K562 (cell line): ENCODE measurements at regions not wholly inside any gene's neighbourhood (a gene's known extent, or its start where the extent isn't known, plus 50 kb on each side); places are given as distances from the start of the nearest gene placed in this dataset.

Source experiments
- ATAC-seq: fragments of 200-7000 bp; cut with Tn5 transposase; 3 replicates; pipeline ENCODE4 v1.9.1; 2020; ENCODE audit warnings: moderate library complexity
- BruUV-seq: library from RNA; stranded (reverse); fragments of 400-500 nt; replicated peaks from 2 replicates; lab custom pipeline; 2021; lab: Mats Ljungman, UMichigan
- CTCF ChIA-PET: fragments of 300-600 bp; formaldehyde crosslinking; extraction: SDS; loops from one replicate; lab custom pipeline; 2021; ENCODE audit warnings: low intra/inter-chr PET ratio; lab: Yijun Ruan, JAX
- POLR2A ChIA-PET: fragments of 300-600, 350-650 bp; sonication (Branson Sonifier 250); formaldehyde crosslinking; extraction: SDS; loops from one replicate; lab custom pipeline; 2021; ENCODE audit warnings: antibody characterized with exemption, inconsistent platforms; lab: Yijun Ruan, JAX
- DNase-seq, 4 experiments: peaks; one replicate each; pipeline versions ENCODE4 v3.0.0 to v3.0.0-alpha.2; 2011 to 2018; ENCODE audit warnings: low spot score in 3 of 4, mixed read lengths in 3 of 4; ENCODE audit errors: extremely low read depth in 1 of 4
- FAIRE-seq: peaks from 2 replicates; lab custom pipeline; 2011; peaks lifted over from hg19 to GRCh38; lab: Jason Lieb, UNC
- H2AFZ ChIP-seq: 2 replicates; pipeline ENCODE4 v1.6.0; 2011; ENCODE audit warnings: low read depth, low read length, control low read depth, inconsistent platforms
- H3K27ac ChIP-seq: fragments of 200-600 bp; 3 replicates; pipeline ENCODE4 v1.8.0; 2011; ENCODE audit warnings: low read depth, mild to moderate bottlenecking, control low read depth, inconsistent platforms, low read length, moderate library complexity, mixed read lengths; ENCODE audit errors: extremely low read depth
- H3K27me3 ChIP-seq, 2 experiments: fragments of 300-600 bp in 1 of 2; 2 replicates in 1 of 2; 3 replicates in 1 of 2; pipeline versions ENCODE4 v1.6.0 to v1.8.0; 2011; ENCODE audit warnings: inconsistent platforms in 2 of 2, low read length in 2 of 2, mild to moderate bottlenecking in 1 of 2, mixed read lengths in 1 of 2, moderate library complexity in 1 of 2; ENCODE audit not compliant: control insufficient read depth in 2 of 2, insufficient read depth in 2 of 2
- H3K36me3 ChIP-seq: fragments of 300-600 bp; 3 replicates; pipeline ENCODE4 v1.8.0; 2011; ENCODE audit warnings: mild to moderate bottlenecking, low read length, inconsistent platforms; ENCODE audit not compliant: control insufficient read depth, insufficient read depth
- H3K4me1 ChIP-seq, 2 experiments: fragments of 200-600 bp in 1 of 2; replicated peaks in 1 of 2; 2 replicates in 1 of 2; 3 replicates in 1 of 2; pipeline versions ENCODE4 v1.5.1 to v1.8.0; 2011; ENCODE audit warnings: inconsistent platforms in 2 of 2, low read length in 2 of 2, mild to moderate bottlenecking in 1 of 2, mixed read lengths in 1 of 2, moderate library complexity in 1 of 2; ENCODE audit not compliant: control insufficient read depth in 2 of 2, insufficient read depth in 2 of 2
- H3K4me2 ChIP-seq: 2 replicates; pipeline ENCODE4 v1.6.1; 2011; ENCODE audit warnings: low read length, control low read depth, inconsistent platforms, mixed read lengths; ENCODE audit not compliant: insufficient read depth
- H3K4me3 ChIP-seq: fragments of 200-600 bp; sonication (generic), shearing (Covaris generic); 2 replicates; pipeline ENCODE4 v1.5.1; 2016; ENCODE audit warnings: control low read depth, inconsistent platforms
- H3K79me2 ChIP-seq: fragments of 200-600 bp; 3 replicates; pipeline ENCODE4 v1.8.0; 2011; ENCODE audit warnings: low read length, inconsistent platforms; ENCODE audit not compliant: control insufficient read depth, insufficient read depth
- H3K9ac ChIP-seq, 2 experiments: 2 replicates each; pipeline versions ENCODE4 v1.6.0 to v1.6.1; 2011; ENCODE audit warnings: low read depth in 2 of 2, low read length in 2 of 2, control low read depth in 1 of 2, inconsistent platforms in 1 of 2, mild to moderate bottlenecking in 1 of 2, mixed read lengths in 1 of 2; ENCODE audit not compliant: insufficient read depth in 1 of 2
- H3K9me1 ChIP-seq: one replicate; pipeline ENCODE4 v1.6.0; 2011; ENCODE audit warnings: inconsistent platforms, mild to moderate bottlenecking, low read length, moderate library complexity; ENCODE audit not compliant: control insufficient read depth, insufficient read depth
- H3K9me3 ChIP-seq: replicated peaks from 2 replicates; pipeline ENCODE4 v1.5.1; 2011; ENCODE audit warnings: low read depth, low read length, inconsistent platforms; ENCODE audit not compliant: control insufficient read depth, insufficient read depth
- H4K20me1 ChIP-seq: replicated peaks from 2 replicates; pipeline ENCODE4 v1.6.1; 2011; ENCODE audit warnings: low read length, inconsistent platforms, mixed read lengths; ENCODE audit not compliant: control insufficient read depth, insufficient read depth
- BHLHE40 ChIP-seq: IDR thresholded peaks from 2 replicates; pipeline ENCODE4 v1.6.1; 2011; ENCODE audit warnings: low read length, improper control_type of control experiment
- C11orf30 ChIP-seq: fragments of 450-650 bp; IDR thresholded peaks from 2 replicates; pipeline ENCODE4 v1.6.1; 2016; ENCODE audit warnings: low read depth, mild to moderate bottlenecking
- EHMT2 ChIP-seq: fragments of 450-650 bp; IDR thresholded peaks from 2 replicates; pipeline ENCODE4 v1.6.1; 2018; ENCODE audit warnings: antibody characterized with exemption
- MAFK ChIP-seq: IDR thresholded peaks from 2 replicates; pipeline ENCODE4 v1.6.1; 2011; ENCODE audit warnings: low read length, improper control_type of control experiment
- RAD21 ChIP-seq, 2 experiments: fragments of 250-450 bp in 1 of 2; fragments of 450-650 bp in 1 of 2; sonication (Bioruptor Pico) in 1 of 2; formaldehyde crosslinking in 1 of 2; IDR thresholded peaks in 1 of 2; conservative IDR thresholded peaks in 1 of 2; 2 replicates each; pipeline versions ENCODE4 v1.4.0 to v1.8.0; 2020 to 2022; ENCODE audit warnings: mild to moderate bottlenecking in 2 of 2, moderate library complexity in 1 of 2
- RCOR1 ChIP-seq, 2 experiments: IDR thresholded peaks; 2 replicates each; pipeline ENCODE4 v1.6.1; 2012; ENCODE audit warnings: low read depth in 2 of 2, low read length in 2 of 2, borderline replicate concordance in 1 of 2, improper control_type of control experiment in 1 of 2
- ZNF316 ChIP-seq: fragments of 450-650 bp; IDR thresholded peaks from 2 replicates; pipeline ENCODE4 v1.6.1; 2016
- WGBS: fragments of 100-300 bp; shearing (Covaris generic); methylation state at CpG from one replicate; pipeline ENCODE4 v1.1.6; 2016; ENCODE audit warnings: low coverage, mixed read lengths; ENCODE audit not compliant: insufficient coverage; ENCODE audit errors: missing lambda C conversion rate; 5-methylcytosine and 5-hydroxymethylcytosine counted together
- in situ Hi-C: fragments of 300-500 bp; cut with MboI; formaldehyde crosslinking; loops from 4 replicates; pipeline ENCODE4 v1.15.0; 2018; ENCODE audit warnings: inconsistent platforms, mixed read lengths
- intact Hi-C: fragments of 100-400 bp; cut with micrococcal nuclease; formaldehyde crosslinking; loops from 2 replicates; pipeline ENCODE4 v1.14.2; 2022
- TF ChIP-seq, protein P1 (sequence below): fragments of 250-450 bp; sonication (Bioruptor Pico); IDR thresholded peaks from 2 replicates; pipeline ENCODE4 v1.8.0; 2021; ENCODE audit warnings: mild to moderate bottlenecking, moderate library complexity
- TF ChIP-seq, protein P2 (sequence below): sonication (generic); formaldehyde crosslinking; IDR thresholded peaks from 2 replicates; pipeline ENCODE4 v1.8.0; 2022; ENCODE audit warnings: missing genetic modification reagents, mild to moderate bottlenecking, moderate library complexity, borderline replicate concordance
- TF ChIP-seq, protein P3 (sequence below), 3 experiments: IDR thresholded peaks in 2 of 3; conservative IDR thresholded peaks in 1 of 3; 2 replicates each; pipeline ENCODE4 v1.5.1; 2011 to 2012; ENCODE audit warnings: low read length in 3 of 3, mild to moderate bottlenecking in 3 of 3, control low read depth in 2 of 3, improper control_type of control experiment in 1 of 3, inconsistent platforms in 1 of 3, low read depth in 1 of 3, mixed read lengths in 1 of 3, moderate library complexity in 1 of 3; ENCODE audit not compliant: insufficient read depth in 2 of 3

DNA sequence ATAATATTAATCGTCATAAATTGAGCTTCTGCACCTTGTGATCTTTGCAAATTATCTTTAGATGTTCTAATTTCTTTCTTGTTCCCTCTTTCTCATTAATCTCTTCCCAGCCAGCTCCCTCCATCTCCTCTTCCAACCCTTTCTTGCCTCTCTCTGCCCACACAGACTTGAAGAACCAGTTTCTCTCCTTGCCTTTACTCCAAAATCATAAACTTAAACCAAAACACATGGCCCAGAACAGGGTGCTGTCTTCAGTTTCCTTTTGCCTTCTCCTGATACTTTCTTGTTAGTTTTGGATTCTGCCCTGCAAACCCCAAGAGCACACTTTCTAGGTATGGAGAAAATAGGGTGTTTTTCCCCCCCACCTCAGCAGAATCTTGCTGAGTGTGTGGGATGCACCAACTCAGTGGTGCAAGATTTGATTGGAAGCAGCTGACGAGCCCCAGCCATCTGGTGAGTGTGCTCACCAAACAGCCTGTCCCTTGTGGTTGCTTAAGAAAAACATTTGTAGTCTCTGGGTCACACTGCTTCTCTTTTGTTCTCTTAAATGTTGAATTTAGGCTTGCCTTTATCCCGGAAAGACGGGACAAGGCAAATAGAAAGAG, 175.8 kb upstream of the MAF start:
- Histone ChIP-seq H3K9me3 (no peaks in the 10 kb centered on the region), H3K4me2 (no peak overlapping the region), H3K4me3 (no peak overlapping the region), H3K27me3 (no peaks in the 10 kb centered on the region), H3K36me3 (no peaks in the 10 kb centered on the region), H3K27ac (no peak overlapping the region), H3K9ac (no peak overlapping the region), H2AFZ (peak overlapping the region; percentile 54; the same call in 1 of the 2 replicates), H3K79me2 (no peaks in the 10 kb centered on the region), H3K4me1 (peaks cover 0 to 8% of the 10 kb centered on the region in 2 experiments; a peak in 3 of 5 replicates), H3K9me1 (no peaks in the 10 kb centered on the region)
- peak; percentile 77 for ATAC-seq
- intact Hi-C loops = no loop called here
- BruUV-seq = no TSS peak
- ChIA-PET CTCF (no interaction called here), POLR2A (interaction anchor here (0.6 to 0.7 kb wide), 3 partner anchors 21 to 414 kb away, joined by 3 to 4 read pairs (median 3); no protein-coding TSS in a partner anchor)
- TF ChIP-seq, protein P1, sequence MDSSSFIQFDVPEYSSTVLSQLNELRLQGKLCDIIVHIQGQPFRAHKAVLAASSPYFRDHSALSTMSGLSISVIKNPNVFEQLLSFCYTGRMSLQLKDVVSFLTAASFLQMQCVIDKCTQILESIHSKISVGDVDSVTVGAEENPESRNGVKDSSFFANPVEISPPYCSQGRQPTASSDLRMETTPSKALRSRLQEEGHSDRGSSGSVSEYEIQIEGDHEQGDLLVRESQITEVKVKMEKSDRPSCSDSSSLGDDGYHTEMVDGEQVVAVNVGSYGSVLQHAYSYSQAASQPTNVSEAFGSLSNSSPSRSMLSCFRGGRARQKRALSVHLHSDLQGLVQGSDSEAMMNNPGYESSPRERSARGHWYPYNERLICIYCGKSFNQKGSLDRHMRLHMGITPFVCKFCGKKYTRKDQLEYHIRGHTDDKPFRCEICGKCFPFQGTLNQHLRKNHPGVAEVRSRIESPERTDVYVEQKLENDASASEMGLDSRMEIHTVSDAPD (CRISPR knock-in tag) = no peak
- TF ChIP-seq MAFK = peak; percentile 29; the same call in 1 of the 2 replicates
- 0 out of 4 replicates have a peak, but pooled peaks of 1 of the 2 experiments have one; percentile 25 for TF ChIP-seq RAD21 (CRISPR knock-in tag; conservative IDR thresholded peaks at IDR 0.05 in 1 of 2, IDR thresholded peaks at IDR 0.05 in 1 of 2)
- TF ChIP-seq, protein P2, sequence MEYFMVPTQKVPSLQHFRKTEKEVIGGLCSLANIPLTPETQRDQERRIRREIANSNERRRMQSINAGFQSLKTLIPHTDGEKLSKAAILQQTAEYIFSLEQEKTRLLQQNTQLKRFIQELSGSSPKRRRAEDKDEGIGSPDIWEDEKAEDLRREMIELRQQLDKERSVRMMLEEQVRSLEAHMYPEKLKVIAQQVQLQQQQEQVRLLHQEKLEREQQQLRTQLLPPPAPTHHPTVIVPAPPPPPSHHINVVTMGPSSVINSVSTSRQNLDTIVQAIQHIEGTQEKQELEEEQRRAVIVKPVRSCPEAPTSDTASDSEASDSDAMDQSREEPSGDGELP (CRISPR knock-in tag) = peak; percentile 69
- TF ChIP-seq EHMT2 = no peak
- TF ChIP-seq, protein P3, sequence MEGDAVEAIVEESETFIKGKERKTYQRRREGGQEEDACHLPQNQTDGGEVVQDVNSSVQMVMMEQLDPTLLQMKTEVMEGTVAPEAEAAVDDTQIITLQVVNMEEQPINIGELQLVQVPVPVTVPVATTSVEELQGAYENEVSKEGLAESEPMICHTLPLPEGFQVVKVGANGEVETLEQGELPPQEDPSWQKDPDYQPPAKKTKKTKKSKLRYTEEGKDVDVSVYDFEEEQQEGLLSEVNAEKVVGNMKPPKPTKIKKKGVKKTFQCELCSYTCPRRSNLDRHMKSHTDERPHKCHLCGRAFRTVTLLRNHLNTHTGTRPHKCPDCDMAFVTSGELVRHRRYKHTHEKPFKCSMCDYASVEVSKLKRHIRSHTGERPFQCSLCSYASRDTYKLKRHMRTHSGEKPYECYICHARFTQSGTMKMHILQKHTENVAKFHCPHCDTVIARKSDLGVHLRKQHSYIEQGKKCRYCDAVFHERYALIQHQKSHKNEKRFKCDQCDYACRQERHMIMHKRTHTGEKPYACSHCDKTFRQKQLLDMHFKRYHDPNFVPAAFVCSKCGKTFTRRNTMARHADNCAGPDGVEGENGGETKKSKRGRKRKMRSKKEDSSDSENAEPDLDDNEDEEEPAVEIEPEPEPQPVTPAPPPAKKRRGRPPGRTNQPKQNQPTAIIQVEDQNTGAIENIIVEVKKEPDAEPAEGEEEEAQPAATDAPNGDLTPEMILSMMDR (IDR thresholded peaks at IDR 0.05 in 2 of 3, conservative IDR thresholded peaks at IDR 0.05 in 1 of 3; ENCODE audit: insufficient read depth in 2 of 3, low read depth in 1 of 3, low read length in 3 of 3) = peak in 1 of 3 experiments; percentile 35; a peak in 2 of 6 replicates
- TF ChIP-seq BHLHE40 = 0 out of 2 replicates have a peak, but pooled peaks have one; percentile 29
- TF ChIP-seq RCOR1 (IDR thresholded peaks at IDR 0.05; ENCODE audit: borderline replicate concordance in 1 of 2, low read depth in 2 of 2, low read length in 2 of 2) = peak in 1 of 2 experiments; percentile 45; a peak in 1 of 4 replicates
- peak; percentile 49; the same call in 1 of the 2 replicates for TF ChIP-seq C11orf30
- TF ChIP-seq ZNF316 = peak; percentile 31; the same call in 1 of the 2 replicates
- TF ChIP-seq, all 486 proteins: peak for 8
- DNase-seq = peak in 2 of 4 experiments; percentile 15 to 23
- in situ Hi-C loops = no loop called here
- no peaks in the 10 kb centered on the region for H4K20me1 ChIP-seq
- 18% methylated on average over 4 of the region's 4 CpGs for WGBS
- FAIRE-seq = no peak
